ENCODE measurements at regions not wholly inside any gene's neighbourhood (a gene's known extent, or its start where the extent isn't known, plus 50 kb on each side); places are given as distances from the start of the nearest gene placed in this dataset.

- TF ChIP-seq ZBTB2 (IDR thresholded peaks at IDR 0.05) (no peak), CTCFL (IDR thresholded peaks at IDR 0.05; ENCODE audit: borderline replicate concordance, insufficient read depth, low read depth, low read length, poor library complexity, severe bottlenecking) (peak; percentile 66), HNRNPK (IDR thresholded peaks at IDR 0.05; ENCODE audit: low read depth, low read length, poor library complexity, severe bottlenecking) (no peak), SIN3A (IDR thresholded peaks at IDR 0.05; ENCODE audit: borderline replicate concordance in 2 of 2, control insufficient read depth in 1 of 2, low read depth in 2 of 2, low read length in 2 of 2) (no peak), POU5F1 (IDR thresholded peaks at IDR 0.05; ENCODE audit: borderline replicate concordance, low read depth, low read length, partially characterized antibody) (no peak), ZNF354B (CRISPR knock-in tag; IDR thresholded peaks at IDR 0.05) (no peak), ASH1L (IDR thresholded peaks at IDR 0.05; ENCODE audit: borderline replicate concordance, low read depth, partially characterized antibody) (no peak), ZNF384 (IDR thresholded peaks at IDR 0.05; ENCODE audit: low read depth, low read length) (no peak), CGGBP1 (CRISPR knock-in tag; IDR thresholded peaks at IDR 0.05) (no peak), POLR2B (IDR thresholded peaks at IDR 0.05; ENCODE audit: low read depth, partially characterized antibody) (no peak), ESRRB (CRISPR knock-in tag; IDR thresholded peaks at IDR 0.05; ENCODE audit: borderline replicate concordance) (no peak), ZNF140 (CRISPR knock-in tag; IDR thresholded peaks at IDR 0.05) (no peak), HOMEZ (CRISPR knock-in tag; IDR thresholded peaks at IDR 0.05) (no peak), ZNF263 (CRISPR knock-in tag; IDR thresholded peaks at IDR 0.05; ENCODE audit: borderline replicate concordance) (peak; percentile 79; the same call in 1 of the 2 replicates), NRF1 (conservative IDR thresholded peaks at IDR 0.05 in 1 of 2, IDR thresholded peaks at IDR 0.05 in 1 of 2) (peak in 1 of 2 experiments; percentile 4; a peak in 2 of 4 replicates), ATF1 (CRISPR knock-in tag; IDR thresholded peaks at IDR 0.05) (no peak), ATF1 (tag; IDR thresholded peaks at IDR 0.05) (no peak), CTBP1 (IDR thresholded peaks at IDR 0.05; ENCODE audit: borderline replicate concordance) (peak; percentile 81)
Measured at GRCh38 chr22:23402275-23403151, 177.6 kb downstream of the IGLL1 start (continued).

All from K562 (cell line).